Heart left ventricle (tissue), 13 donors: ENCODE measurements at regions not wholly inside any gene's neighbourhood (a gene's known extent, or its start where the extent isn't known, plus 50 kb on each side); places are given as distances from the start of the nearest gene placed in this dataset.
"Not testable (repeated sequence)": the region's sequence is repeated elsewhere in the genome, so short reads cannot be mapped to it uniquely, and the experiment has no call there.

ENCODE experiments used
- POLR2A ChIP-seq, 2 donors: fragments of 450-650 bp; IDR thresholded peaks; one replicate each; pipeline ENCODE4 v1.6.1; 2017; ENCODE audit warnings: antibody characterized with exemption in 2 of 2, mild to moderate bottlenecking in 2 of 2, moderate library complexity in 2 of 2
- TF ChIP-seq, protein P1 (sequence below), 12 donors: fragments of 200-600 bp; sonication (generic) in 4 of 12; IDR thresholded peaks; one replicate each; pipeline versions ENCODE4 v1.5.0 to v1.8.0; 2018 to 2022; ENCODE audit warnings: antibody characterized with exemption in 12 of 12, mild to moderate bottlenecking in 5 of 12
- donor health status: ischemic (EF 13 %, LVEDD 7.1; RV severe dilation, severe dysfunction).
- donor health status: DM: no; HTN: yes; CAD: no.
- donor health status: DM: no; HTN: no; CAD: no.
- donor health status: ischemic (EF 25% LVEDD 6.9; RV normal size, moderate dysfunction).
- donor health status: ischemic (EF 25% LVEDD 5.7; RV mildly dilated, moderate dysfunction).
- donor health status: ischemic (EF 35%, LVEDD 5.7; RV mildly dilated, moderate dysfunction).
- donor health status: nonischemic (EF 11% LVEDD 7.7; RV severe dilation, severe dysfunction).
- donor health status: DM: yes; HTN: yes; CAD: no.
- donor health status: PGD.
- donor health status: ischemic (EF 29% LVEDD 5.4; RV normal size, mild dysfunction).
- donor health status: nonischemic (EF 23%, LVEDD 6.1; RV moderate dilation, normal function).

DNA sequence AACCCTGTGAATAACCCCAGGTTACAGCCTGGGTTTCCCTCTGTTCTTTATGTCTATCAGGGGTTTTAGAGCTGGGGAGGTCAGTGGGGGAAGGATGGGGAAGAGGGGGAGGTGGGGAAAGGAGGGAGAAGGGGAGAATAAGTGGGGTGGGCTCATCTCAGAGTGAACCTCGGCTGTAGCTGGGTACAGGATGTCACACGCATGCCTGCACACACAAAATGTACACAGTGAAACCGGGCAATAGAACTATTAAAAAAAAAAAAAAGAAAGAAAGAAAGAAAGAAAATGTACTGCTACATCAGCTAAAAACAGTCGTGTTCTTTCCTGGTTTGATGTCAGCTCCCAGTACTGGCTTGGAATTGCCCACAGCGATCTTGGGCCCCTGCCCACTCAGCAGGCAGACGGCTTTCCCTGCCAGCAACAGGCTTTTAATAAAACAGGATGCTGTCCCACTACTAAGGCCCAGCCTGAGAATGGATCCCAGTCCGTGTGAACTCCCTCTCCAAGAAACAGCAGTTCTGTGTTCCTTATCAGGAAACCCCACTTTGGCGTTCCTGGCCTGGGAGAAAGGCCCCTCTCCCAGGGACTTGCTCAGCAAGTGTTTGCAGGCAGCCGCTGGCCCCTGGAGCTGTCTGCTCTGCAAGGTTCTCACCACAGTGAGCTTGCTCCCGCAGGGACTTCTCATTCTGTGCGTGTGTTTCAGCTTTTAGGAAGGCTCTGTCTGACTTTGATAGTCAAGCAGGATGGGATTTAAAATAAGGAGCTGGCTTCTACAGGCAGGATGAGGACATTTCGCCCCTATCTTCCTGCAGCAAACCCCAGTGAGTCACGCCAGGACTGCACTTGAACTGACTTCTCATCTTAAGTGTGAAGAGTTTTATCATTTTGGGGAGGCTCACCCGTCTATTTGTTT lies 225.6 kb downstream of the BCL2L11 start:
- TF ChIP-seq, protein P1, sequence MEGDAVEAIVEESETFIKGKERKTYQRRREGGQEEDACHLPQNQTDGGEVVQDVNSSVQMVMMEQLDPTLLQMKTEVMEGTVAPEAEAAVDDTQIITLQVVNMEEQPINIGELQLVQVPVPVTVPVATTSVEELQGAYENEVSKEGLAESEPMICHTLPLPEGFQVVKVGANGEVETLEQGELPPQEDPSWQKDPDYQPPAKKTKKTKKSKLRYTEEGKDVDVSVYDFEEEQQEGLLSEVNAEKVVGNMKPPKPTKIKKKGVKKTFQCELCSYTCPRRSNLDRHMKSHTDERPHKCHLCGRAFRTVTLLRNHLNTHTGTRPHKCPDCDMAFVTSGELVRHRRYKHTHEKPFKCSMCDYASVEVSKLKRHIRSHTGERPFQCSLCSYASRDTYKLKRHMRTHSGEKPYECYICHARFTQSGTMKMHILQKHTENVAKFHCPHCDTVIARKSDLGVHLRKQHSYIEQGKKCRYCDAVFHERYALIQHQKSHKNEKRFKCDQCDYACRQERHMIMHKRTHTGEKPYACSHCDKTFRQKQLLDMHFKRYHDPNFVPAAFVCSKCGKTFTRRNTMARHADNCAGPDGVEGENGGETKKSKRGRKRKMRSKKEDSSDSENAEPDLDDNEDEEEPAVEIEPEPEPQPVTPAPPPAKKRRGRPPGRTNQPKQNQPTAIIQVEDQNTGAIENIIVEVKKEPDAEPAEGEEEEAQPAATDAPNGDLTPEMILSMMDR (IDR thresholded peaks at IDR 0.05), result not testable (repeated sequence)
- TF ChIP-seq POLR2A (IDR thresholded peaks at IDR 0.05), result not testable (repeated sequence)
